ENCODE measurements at regions not wholly inside any gene's neighbourhood (a gene's known extent, or its start where the extent isn't known, plus 50 kb on each side); places are given as distances from the start of the nearest gene placed in this dataset.

DNA sequence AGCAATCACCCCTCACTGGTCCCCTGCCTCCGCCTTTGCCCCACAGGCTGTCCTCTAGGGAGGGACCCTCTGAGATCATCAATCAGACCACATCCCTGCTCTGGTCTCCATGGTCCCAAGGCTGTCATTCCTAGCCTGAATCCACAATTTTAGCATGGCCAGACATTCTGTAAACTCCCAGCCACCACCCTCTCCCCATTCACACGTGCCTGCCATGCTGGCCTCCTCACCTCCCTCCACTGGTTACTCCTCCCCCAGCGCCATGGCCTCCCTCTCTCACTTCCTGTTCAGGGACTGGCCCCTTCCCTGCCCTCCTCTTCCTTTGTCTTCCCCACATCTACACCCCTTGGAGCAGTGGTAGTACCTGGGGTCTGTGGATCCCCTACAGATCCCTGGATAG, 150.7 kb upstream of the MLN start:
- no peak for DNase-seq
- Mint-ChIP-seq H3K4me1 (ENCODE audit: low read depth, unreplicated experiment) (no peaks in the 10 kb centered on the region), H3K27ac (ENCODE audit: unreplicated experiment) (no peak overlapping the region), H3K9me3 (ENCODE audit: low read depth, unreplicated experiment) (no peaks in the 10 kb centered on the region), H3K4me3 (ENCODE audit: low read depth, unreplicated experiment) (no peak overlapping the region), H3K27me3 (ENCODE audit: unreplicated experiment) (peaks cover 98% of the 10 kb centered on the region), H3K36me3 (ENCODE audit: insufficient read depth, unreplicated experiment) (no peaks in the 10 kb centered on the region)
- intact Hi-C loops (cut with micrococcal nuclease; ENCODE audit: unreplicated experiment): no loop called here
- CTCF ChIA-PET: interaction anchor here (0.6 kb wide), 1 partner anchor 439 kb away, joined by 4 read pairs; no protein-coding TSS in a partner anchor
- no peak for TF ChIP-seq CTCF (IDR thresholded peaks at IDR 0.05; ENCODE audit: unreplicated experiment)
- BruUV-seq (replicated peaks): no TSS peak

- no peak overlapping the region for H3K4me3 Mint-ChIP-seq (ENCODE audit: low read depth, unreplicated experiment)
- H3K4me1 Mint-ChIP-seq (ENCODE audit: low read depth, unreplicated experiment): no peaks in the 10 kb centered on the region
- no peak overlapping the region for H3K27ac Mint-ChIP-seq (ENCODE audit: unreplicated experiment)
- H3K27me3 Mint-ChIP-seq (ENCODE audit: unreplicated experiment): peaks cover 98% of the 10 kb centered on the region
- DNase-seq: no peak
- no peaks in the 10 kb centered on the region for H3K36me3 Mint-ChIP-seq (ENCODE audit: insufficient read depth, unreplicated experiment)
- intact Hi-C loops (cut with micrococcal nuclease; ENCODE audit: unreplicated experiment): no loop called here
- TF ChIP-seq CTCF (IDR thresholded peaks at IDR 0.05; ENCODE audit: unreplicated experiment): no peak
- CTCF ChIA-PET: no interaction called here
- BruUV-seq (replicated peaks): no TSS peak
- no peaks in the 10 kb centered on the region for H3K9me3 Mint-ChIP-seq (ENCODE audit: low read depth, unreplicated experiment)
Measured at GRCh38 chr6:33953171-33953570, 149.4 kb upstream of the MLN start.

- H3K36me3 Mint-ChIP-seq (ENCODE audit: insufficient read depth, unreplicated experiment): no peaks in the 10 kb centered on the region
Measured at GRCh38 chr6:33952016-33952415, 148.2 kb upstream of the MLN start.

GRCh38 chr6:33950891-33951889, 147.4 kb upstream of the MLN start:
- TF ChIP-seq CTCF (IDR thresholded peaks at IDR 0.05; ENCODE audit: unreplicated experiment): no peak
- Mint-ChIP-seq H3K27ac (ENCODE audit: unreplicated experiment) (no peak overlapping the region), H3K9me3 (ENCODE audit: low read depth, unreplicated experiment) (no peaks in the 10 kb centered on the region), H3K36me3 (ENCODE audit: insufficient read depth, unreplicated experiment) (no peaks in the 10 kb centered on the region), H3K4me3 (ENCODE audit: low read depth, unreplicated experiment) (no peak overlapping the region), H3K4me1 (ENCODE audit: low read depth, unreplicated experiment) (no peaks in the 10 kb centered on the region), H3K27me3 (ENCODE audit: unreplicated experiment) (peaks cover 98% of the 10 kb centered on the region)
- DNase-seq: no peak
- intact Hi-C loops (cut with micrococcal nuclease; ENCODE audit: unreplicated experiment): no loop called here
- no TSS peak for BruUV-seq (replicated peaks)
- CTCF ChIA-PET: no interaction called here

More at GRCh38 chr6:33952016-33952415, 148.2 kb upstream of the MLN start:
- no peak overlapping the region for H3K4me3 Mint-ChIP-seq (ENCODE audit: low read depth, unreplicated experiment)
- no peak for TF ChIP-seq CTCF (IDR thresholded peaks at IDR 0.05; ENCODE audit: unreplicated experiment)
- H3K27me3 Mint-ChIP-seq (ENCODE audit: unreplicated experiment): peaks cover 98% of the 10 kb centered on the region
- intact Hi-C loops (cut with micrococcal nuclease; ENCODE audit: unreplicated experiment): no loop called here
- H3K4me1 Mint-ChIP-seq (ENCODE audit: low read depth, unreplicated experiment): no peaks in the 10 kb centered on the region
- H3K27ac Mint-ChIP-seq (ENCODE audit: unreplicated experiment): no peak overlapping the region
- CTCF ChIA-PET: no interaction called here
- H3K9me3 Mint-ChIP-seq (ENCODE audit: low read depth, unreplicated experiment): no peaks in the 10 kb centered on the region
- no TSS peak for BruUV-seq (replicated peaks)
- DNase-seq: no peak

Measured in Calu3 (cell line).